Keratinocyte (primary cell): ENCODE measurements at regions not wholly inside any gene's neighbourhood (a gene's known extent, or its start where the extent isn't known, plus 50 kb on each side); places are given as distances from the start of the nearest gene placed in this dataset.

Experiments used
- CTCF ChIP-seq, 3 experiments: IDR thresholded peaks in 1 of 3; conservative IDR thresholded peaks in 1 of 3; optimal IDR thresholded peaks in 1 of 3; 2 replicates in 2 of 3; 3 replicates in 1 of 3; pipeline versions ENCODE3 to v1.5.1; 2011; ENCODE audit warnings: low read length in 3 of 3, mild to moderate bottlenecking in 3 of 3, moderate library complexity in 2 of 3, control low read depth in 1 of 3, inconsistent platforms in 1 of 3; ENCODE audit not compliant: insufficient read depth in 2 of 3; ENCODE audit errors: extremely low read depth in 1 of 3
- EZH2 ChIP-seq: IDR thresholded peaks from one replicate; pipeline ENCODE4 v1.6.1; 2012; ENCODE audit warnings: inconsistent platforms, mild to moderate bottlenecking, low read length, moderate library complexity

- no peak for TF ChIP-seq EZH2
- TF ChIP-seq CTCF (optimal IDR thresholded peaks at IDR 0.05 in 1 of 3, IDR thresholded peaks at IDR 0.05 in 1 of 3, conservative IDR thresholded peaks at IDR 0.05 in 1 of 3; ENCODE audit: extremely low read depth in 1 of 3, insufficient read depth in 2 of 3, low read length in 3 of 3), result no peak
These were observed 228.8 kb downstream of the TTLL2 start for GRCh38 chr6:167553736-167554119.
